UCSD-AML1 (cell line): ENCODE measurements at regions not wholly inside any gene's neighbourhood (a gene's known extent, or its start where the extent isn't known, plus 50 kb on each side); places are given as distances from the start of the nearest gene placed in this dataset.

Experiments
- DNase-seq: peaks from one replicate; lab custom pipeline; 2025; ENCODE audit not compliant: unreplicated experiment; lab: John Stamatoyannopoulos, UW

- no peak for DNase-seq
These were observed 546.7 kb downstream of the REEP3 start for GRCh38 chr10:64067859-64068258.

GRCh38 chr10:64070241-64070640 lies 549.0 kb downstream of the REEP3 start:
- no peak for DNase-seq

GRCh38 chr10:64071218-64071617 lies 550.0 kb downstream of the REEP3 start:
- no peak for DNase-seq

GRCh38 chr10:64075604-64076003 lies 554.4 kb downstream of the REEP3 start:
- DNase-seq: no peak

- no peak for DNase-seq
These were observed 555.2 kb downstream of the REEP3 start for GRCh38 chr10:64076322-64076940.

- no peak for DNase-seq
These were observed 558.1 kb downstream of the REEP3 start for GRCh38 chr10:64079341-64079740.

- DNase-seq: no peak
These were observed 558.9 kb downstream of the REEP3 start for GRCh38 chr10:64080071-64080470.

GRCh38 chr10:64081947-64082482 lies 560.8 kb downstream of the REEP3 start:
- DNase-seq: no peak

GRCh38 chr10:64086083-64086767 lies 565.0 kb downstream of the REEP3 start:
- no peak for DNase-seq

GRCh38 chr10:64089648-64090047 lies 568.4 kb downstream of the REEP3 start:
- DNase-seq: no peak

- no peak for DNase-seq
These were observed 569.7 kb downstream of the REEP3 start for GRCh38 chr10:64090865-64091264.

GRCh38 chr10:64091897-64092296 lies 570.7 kb downstream of the REEP3 start:
- DNase-seq: no peak

- no peak for DNase-seq
These were observed 572.1 kb downstream of the REEP3 start for GRCh38 chr10:64093304-64093703.

- no peak for DNase-seq
These were observed 572.8 kb downstream of the REEP3 start for GRCh38 chr10:64093946-64094535.

GRCh38 chr10:64096941-64097340 lies 575.7 kb downstream of the REEP3 start:
- no peak for DNase-seq

- no peak for DNase-seq
These were observed 576.4 kb downstream of the REEP3 start for GRCh38 chr10:64097391-64098122.

- DNase-seq: no peak
These were observed 577.8 kb downstream of the REEP3 start for GRCh38 chr10:64098994-64099393.

- DNase-seq: no peak
These were observed 580.5 kb downstream of the REEP3 start for GRCh38 chr10:64101606-64102263.

- DNase-seq: no peak
These were observed 581.0 kb downstream of the REEP3 start for GRCh38 chr10:64102264-64102633.

GRCh38 chr10:64102916-64103315 lies 581.7 kb downstream of the REEP3 start:
- DNase-seq: no peak
